ENCODE measurements at regions not wholly inside any gene's neighbourhood (a gene's known extent, or its start where the extent isn't known, plus 50 kb on each side); places are given as distances from the start of the nearest gene placed in this dataset.

DNA sequence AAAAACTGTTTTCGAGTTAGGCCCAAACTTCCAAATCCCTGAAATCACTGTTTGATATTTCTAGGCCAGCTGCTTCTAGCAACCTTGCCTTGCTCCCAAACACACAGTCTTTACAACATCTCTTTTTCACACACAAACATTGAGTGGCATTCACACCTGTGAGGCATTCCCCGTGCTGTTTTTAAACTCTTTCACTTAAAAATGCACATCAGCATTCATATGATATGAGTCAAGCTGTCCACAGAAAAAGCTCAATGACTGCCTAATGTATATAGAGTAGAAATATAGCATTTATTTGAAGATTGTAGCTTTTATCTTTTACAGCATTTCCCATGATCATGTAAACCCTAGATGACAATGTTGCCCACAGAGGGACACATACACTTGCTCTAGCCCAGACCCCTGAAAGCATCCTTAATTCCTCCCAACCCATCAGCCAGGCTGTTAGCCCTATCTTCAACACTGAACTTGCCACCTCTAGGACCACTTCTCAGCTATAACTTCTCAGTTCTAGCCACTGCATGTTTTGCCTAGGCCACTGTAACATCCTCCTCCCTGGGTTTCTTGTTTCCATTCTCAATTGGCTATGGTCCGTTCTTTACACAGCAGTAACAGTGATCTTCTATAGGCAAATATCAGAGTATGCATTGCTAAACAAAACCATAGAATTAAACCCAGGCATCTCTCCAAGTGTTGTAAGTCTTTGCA lies 782.6 kb downstream of the DIPK2A start:
- Histone ChIP-seq H3K4me3 (ENCODE audit: low read depth, low read length, poor library complexity, severe bottlenecking) (no peak overlapping the region), H3K9me2 (ENCODE audit: low read depth, low read length) (no peaks in the 10 kb centered on the region), H2AFZ (ENCODE audit: low read length) (no peak overlapping the region), H3K4me2 (ENCODE audit: low read length) (no peak overlapping the region), H3K36me3 (ENCODE audit: insufficient read depth, low read length) (no peaks in the 10 kb centered on the region), H3K9ac (ENCODE audit: low read length) (no peak overlapping the region), H3K27me3 (ENCODE audit: insufficient read depth, low read length) (no peaks in the 10 kb centered on the region), H3F3A (ENCODE audit: insufficient read depth, low read length) (no peaks in the 10 kb centered on the region), H3K27ac (ENCODE audit: low read depth, low read length, poor library complexity, severe bottlenecking) (no peak overlapping the region), H4K20me1 (ENCODE audit: insufficient read depth, low read length) (no peaks in the 10 kb centered on the region), H3K79me2 (ENCODE audit: insufficient read depth, low read length) (no peaks in the 10 kb centered on the region), H3K4me1 (ENCODE audit: insufficient read depth, low read length, severe bottlenecking) (no peaks in the 10 kb centered on the region), H3K9me3 (ENCODE audit: low read length) (no peaks in the 10 kb centered on the region)
- TF ChIP-seq, protein P1, sequence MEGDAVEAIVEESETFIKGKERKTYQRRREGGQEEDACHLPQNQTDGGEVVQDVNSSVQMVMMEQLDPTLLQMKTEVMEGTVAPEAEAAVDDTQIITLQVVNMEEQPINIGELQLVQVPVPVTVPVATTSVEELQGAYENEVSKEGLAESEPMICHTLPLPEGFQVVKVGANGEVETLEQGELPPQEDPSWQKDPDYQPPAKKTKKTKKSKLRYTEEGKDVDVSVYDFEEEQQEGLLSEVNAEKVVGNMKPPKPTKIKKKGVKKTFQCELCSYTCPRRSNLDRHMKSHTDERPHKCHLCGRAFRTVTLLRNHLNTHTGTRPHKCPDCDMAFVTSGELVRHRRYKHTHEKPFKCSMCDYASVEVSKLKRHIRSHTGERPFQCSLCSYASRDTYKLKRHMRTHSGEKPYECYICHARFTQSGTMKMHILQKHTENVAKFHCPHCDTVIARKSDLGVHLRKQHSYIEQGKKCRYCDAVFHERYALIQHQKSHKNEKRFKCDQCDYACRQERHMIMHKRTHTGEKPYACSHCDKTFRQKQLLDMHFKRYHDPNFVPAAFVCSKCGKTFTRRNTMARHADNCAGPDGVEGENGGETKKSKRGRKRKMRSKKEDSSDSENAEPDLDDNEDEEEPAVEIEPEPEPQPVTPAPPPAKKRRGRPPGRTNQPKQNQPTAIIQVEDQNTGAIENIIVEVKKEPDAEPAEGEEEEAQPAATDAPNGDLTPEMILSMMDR (IDR thresholded peaks at IDR 0.05; ENCODE audit: low read length): no peak
- no peak for TF ChIP-seq EZH2 (IDR thresholded peaks at IDR 0.05; ENCODE audit: borderline replicate concordance, low read length)

DNA sequence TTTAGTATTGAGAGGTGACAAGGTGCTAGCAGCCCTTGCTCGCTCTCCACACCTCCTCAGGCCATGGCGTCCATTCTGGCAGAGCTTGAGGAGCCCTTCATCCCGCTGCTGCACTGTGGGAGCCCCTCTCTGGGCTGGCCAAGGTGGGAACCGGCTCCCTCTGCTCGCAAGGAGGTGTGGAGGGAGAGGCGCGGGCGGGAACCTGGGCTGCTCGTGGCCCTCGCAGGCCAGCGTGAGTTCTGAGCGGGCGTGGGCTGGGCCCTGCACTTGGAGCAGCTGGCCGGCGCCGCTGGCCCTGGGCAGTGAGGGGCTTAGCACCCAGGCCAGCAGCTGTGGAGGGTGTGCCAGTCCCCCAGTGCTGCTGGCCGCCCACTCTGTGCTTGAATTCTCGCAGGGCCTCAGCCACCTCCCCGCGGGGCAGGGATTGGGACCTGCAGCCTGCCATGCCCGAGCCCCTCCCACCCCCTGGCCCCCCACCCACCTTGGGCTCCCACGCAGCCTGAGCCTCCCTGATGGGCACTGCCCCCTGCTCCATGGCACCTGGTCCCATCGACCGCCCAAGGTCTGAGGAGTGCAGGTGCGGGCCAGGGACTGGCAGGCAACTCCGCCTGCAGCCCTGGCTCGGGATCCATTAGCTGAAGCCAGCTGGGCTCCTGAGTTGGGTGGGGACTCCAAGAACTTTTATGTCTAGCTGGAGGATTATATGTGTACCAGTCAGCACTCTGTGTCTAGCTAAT lies 785.2 kb downstream of the DIPK2A start:
- Histone ChIP-seq H3K4me1 (ENCODE audit: insufficient read depth, low read length, severe bottlenecking) (no peaks in the 10 kb centered on the region), H3F3A (ENCODE audit: insufficient read depth, low read length) (no peaks in the 10 kb centered on the region), H2AFZ (ENCODE audit: low read length) (no peak overlapping the region), H3K4me2 (ENCODE audit: low read length) (no peak overlapping the region), H3K36me3 (ENCODE audit: insufficient read depth, low read length) (no peaks in the 10 kb centered on the region), H3K9me3 (ENCODE audit: low read length) (no peaks in the 10 kb centered on the region), H3K9me2 (ENCODE audit: low read depth, low read length) (no peaks in the 10 kb centered on the region; the same call in 1 of the 2 replicates), H3K9ac (ENCODE audit: low read length) (no peak overlapping the region), H3K4me3 (ENCODE audit: low read depth, low read length, poor library complexity, severe bottlenecking) (no peak overlapping the region), H3K27ac (ENCODE audit: low read depth, low read length, poor library complexity, severe bottlenecking) (no peak overlapping the region), H3K79me2 (ENCODE audit: insufficient read depth, low read length) (no peaks in the 10 kb centered on the region), H4K20me1 (ENCODE audit: insufficient read depth, low read length) (no peaks in the 10 kb centered on the region), H3K27me3 (ENCODE audit: insufficient read depth, low read length) (no peaks in the 10 kb centered on the region)
- no peak for TF ChIP-seq EZH2 (IDR thresholded peaks at IDR 0.05; ENCODE audit: borderline replicate concordance, low read length)
- TF ChIP-seq, protein P1 (IDR thresholded peaks at IDR 0.05; ENCODE audit: low read length): no peak

DNA sequence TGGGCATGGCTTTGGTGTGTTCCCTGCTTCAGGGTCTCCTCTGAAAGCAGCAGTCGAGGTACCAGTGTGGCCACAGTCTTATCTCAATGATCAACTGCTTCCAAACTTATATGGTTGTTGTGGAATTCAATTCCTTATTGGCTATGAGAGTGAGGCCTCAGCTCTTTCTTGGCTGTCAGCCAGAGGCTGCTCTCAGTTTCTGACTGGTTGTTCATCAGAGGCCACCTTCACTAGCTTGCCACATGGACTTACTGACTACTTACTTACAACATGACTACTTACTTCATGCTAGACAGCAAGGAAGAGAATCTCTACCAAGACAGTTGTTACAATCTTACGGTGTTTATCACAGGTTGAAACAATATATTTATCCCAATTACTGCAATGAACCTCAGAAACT lies 789.2 kb downstream of the DIPK2A start:
- Histone ChIP-seq H3K9me2 (ENCODE audit: low read depth, low read length) (no peaks in the 10 kb centered on the region; the same call in 1 of the 2 replicates), H3K9ac (ENCODE audit: low read length) (no peak overlapping the region), H3K9me3 (ENCODE audit: low read length) (no peaks in the 10 kb centered on the region), H3K4me3 (ENCODE audit: low read depth, low read length, poor library complexity, severe bottlenecking) (no peak overlapping the region), H3K4me1 (ENCODE audit: insufficient read depth, low read length, severe bottlenecking) (no peaks in the 10 kb centered on the region), H4K20me1 (ENCODE audit: insufficient read depth, low read length) (no peaks in the 10 kb centered on the region), H2AFZ (ENCODE audit: low read length) (no peak overlapping the region), H3K27me3 (ENCODE audit: insufficient read depth, low read length) (no peaks in the 10 kb centered on the region), H3K4me2 (ENCODE audit: low read length) (no peak overlapping the region), H3K79me2 (ENCODE audit: insufficient read depth, low read length) (no peaks in the 10 kb centered on the region), H3K27ac (ENCODE audit: low read depth, low read length, poor library complexity, severe bottlenecking) (no peak overlapping the region), H3K36me3 (ENCODE audit: insufficient read depth, low read length) (no peaks in the 10 kb centered on the region), H3F3A (ENCODE audit: insufficient read depth, low read length) (no peaks in the 10 kb centered on the region)
- TF ChIP-seq EZH2 (IDR thresholded peaks at IDR 0.05; ENCODE audit: borderline replicate concordance, low read length): no peak
- TF ChIP-seq, protein P1 (IDR thresholded peaks at IDR 0.05; ENCODE audit: low read length): no peak
